ENCODE measurements at regions not wholly inside any gene's neighbourhood (a gene's known extent, or its start where the extent isn't known, plus 50 kb on each side); places are given as distances from the start of the nearest gene placed in this dataset.

DNA sequence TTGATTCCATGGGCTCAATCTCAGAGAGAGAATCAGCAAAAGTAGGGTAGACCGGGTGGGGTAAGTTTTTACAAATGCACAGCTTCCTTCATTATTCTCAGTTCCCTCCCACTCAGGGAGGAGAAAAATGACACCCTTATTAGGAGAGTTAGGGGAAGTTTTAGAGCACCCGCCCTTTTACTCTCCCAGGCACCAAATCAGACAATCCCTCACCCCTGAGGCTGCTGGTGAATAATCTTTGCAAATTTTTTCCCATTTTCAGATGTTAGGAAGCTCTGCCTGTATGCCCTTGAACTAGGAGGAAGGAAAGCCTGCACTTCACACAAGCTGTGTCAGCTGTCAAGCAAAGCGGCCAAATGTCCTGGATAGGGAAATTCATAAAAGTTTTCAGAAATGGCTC is 834.9 kb downstream of the GRID1 start:
- intact Hi-C loops (cut with DNase I, micrococcal nuclease): no loop called here
- H3K27me3 Mint-ChIP-seq: peaks cover 12% of the 10 kb centered on the region
- no peak for ATAC-seq (ENCODE audit: poor library complexity)
- TF ChIP-seq, protein P1, sequence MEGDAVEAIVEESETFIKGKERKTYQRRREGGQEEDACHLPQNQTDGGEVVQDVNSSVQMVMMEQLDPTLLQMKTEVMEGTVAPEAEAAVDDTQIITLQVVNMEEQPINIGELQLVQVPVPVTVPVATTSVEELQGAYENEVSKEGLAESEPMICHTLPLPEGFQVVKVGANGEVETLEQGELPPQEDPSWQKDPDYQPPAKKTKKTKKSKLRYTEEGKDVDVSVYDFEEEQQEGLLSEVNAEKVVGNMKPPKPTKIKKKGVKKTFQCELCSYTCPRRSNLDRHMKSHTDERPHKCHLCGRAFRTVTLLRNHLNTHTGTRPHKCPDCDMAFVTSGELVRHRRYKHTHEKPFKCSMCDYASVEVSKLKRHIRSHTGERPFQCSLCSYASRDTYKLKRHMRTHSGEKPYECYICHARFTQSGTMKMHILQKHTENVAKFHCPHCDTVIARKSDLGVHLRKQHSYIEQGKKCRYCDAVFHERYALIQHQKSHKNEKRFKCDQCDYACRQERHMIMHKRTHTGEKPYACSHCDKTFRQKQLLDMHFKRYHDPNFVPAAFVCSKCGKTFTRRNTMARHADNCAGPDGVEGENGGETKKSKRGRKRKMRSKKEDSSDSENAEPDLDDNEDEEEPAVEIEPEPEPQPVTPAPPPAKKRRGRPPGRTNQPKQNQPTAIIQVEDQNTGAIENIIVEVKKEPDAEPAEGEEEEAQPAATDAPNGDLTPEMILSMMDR (IDR thresholded peaks at IDR 0.05): no peak
- Histone ChIP-seq H3K4me1 (ENCODE audit: insufficient read depth, low read length) (no peaks in the 10 kb centered on the region), H3K36me3 (ENCODE audit: insufficient read depth, low read length) (no peaks in the 10 kb centered on the region), H3K27me3 (ENCODE audit: control insufficient read depth in 1 of 2, insufficient read depth in 2 of 2, low read length in 2 of 2) (no peaks in the 10 kb centered on the region), H3K9me3 (ENCODE audit: control insufficient read depth in 1 of 2, insufficient read depth in 1 of 2, low read length in 2 of 2) (no peaks in the 10 kb centered on the region), H3K4me3 (ENCODE audit: low read length) (no peak overlapping the region), H3K27ac (ENCODE audit: low read depth in 1 of 2, low read length in 2 of 2) (no peak overlapping the region)
- DNase-seq: no peak
- no peaks in the 10 kb centered on the region for H3K4me1 Mint-ChIP-seq (ENCODE audit: low read depth)
- CTCF ChIA-PET: no interaction called here
- no peaks in the 10 kb centered on the region for H3K9me3 Mint-ChIP-seq
- no peaks in the 10 kb centered on the region for H3K36me3 Mint-ChIP-seq (ENCODE audit: low read depth)
- POLR2A ChIA-PET: no interaction called here
- no peak overlapping the region for H3K27ac Mint-ChIP-seq
- H3K4me3 Mint-ChIP-seq: no peak overlapping the region

DNA sequence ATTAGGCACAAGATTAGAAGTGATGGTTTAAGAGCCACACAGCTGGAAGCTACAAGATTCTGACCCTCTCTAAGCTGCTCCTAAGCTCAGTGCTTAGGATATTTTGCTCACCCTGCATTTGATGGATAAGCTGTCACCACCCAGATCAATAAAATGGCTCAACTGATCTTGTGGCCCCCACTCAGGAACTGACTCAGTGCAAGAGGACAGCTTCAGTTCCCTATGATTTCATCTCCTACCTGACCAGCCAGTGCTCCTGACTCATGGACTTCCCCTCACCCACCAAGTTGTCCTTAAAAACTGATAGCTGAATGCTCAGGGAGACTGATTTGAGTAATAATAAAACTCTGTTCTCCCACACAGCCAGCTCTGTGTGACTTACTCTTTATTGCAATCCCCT is 833.8 kb downstream of the GRID1 start:
- Histone ChIP-seq H3K9me3 (ENCODE audit: control insufficient read depth in 1 of 2, insufficient read depth in 1 of 2, low read length in 2 of 2) (no peaks in the 10 kb centered on the region), H3K36me3 (ENCODE audit: insufficient read depth, low read length) (no peaks in the 10 kb centered on the region), H3K4me3 (ENCODE audit: low read length) (no peak overlapping the region), H3K27ac (ENCODE audit: low read depth in 1 of 2, low read length in 2 of 2) (no peak overlapping the region), H3K4me1 (ENCODE audit: insufficient read depth, low read length) (no peaks in the 10 kb centered on the region), H3K27me3 (ENCODE audit: control insufficient read depth in 1 of 2, insufficient read depth in 2 of 2, low read length in 2 of 2) (no peaks in the 10 kb centered on the region)
- DNase-seq (no peak), ATAC-seq (ENCODE audit: poor library complexity) (no peak)
- Mint-ChIP-seq H3K4me3 (no peak overlapping the region), H3K36me3 (ENCODE audit: low read depth) (no peaks in the 10 kb centered on the region), H3K4me1 (ENCODE audit: low read depth) (no peaks in the 10 kb centered on the region), H3K27me3 (peaks cover 12% of the 10 kb centered on the region), H3K9me3 (no peaks in the 10 kb centered on the region), H3K27ac (no peak overlapping the region)
- ChIA-PET POLR2A (no interaction called here), CTCF (no interaction called here)
- TF ChIP-seq, protein P1 (IDR thresholded peaks at IDR 0.05): no peak
- intact Hi-C loops (cut with DNase I, micrococcal nuclease): no loop called here

DNA sequence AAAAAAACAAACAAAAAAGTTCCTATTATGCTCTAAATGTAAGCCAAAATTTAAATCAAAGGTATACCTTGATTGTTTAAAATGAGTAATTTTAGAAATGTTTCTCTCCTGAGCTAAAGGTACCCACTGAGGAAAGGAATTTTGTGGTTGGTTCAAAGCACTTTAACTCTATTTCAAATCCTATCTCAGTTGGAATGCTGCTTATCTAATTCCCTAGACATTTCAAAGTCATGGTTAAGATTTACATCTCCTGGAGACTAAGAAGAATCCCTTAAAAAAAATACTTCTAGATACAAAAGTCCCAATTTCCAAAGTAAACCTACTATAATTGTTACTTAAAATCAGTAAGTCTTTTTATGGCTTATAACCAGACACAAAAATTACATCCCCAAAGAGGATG is 830.7 kb downstream of the GRID1 start:
- Mint-ChIP-seq H3K36me3 (ENCODE audit: low read depth) (no peaks in the 10 kb centered on the region), H3K27me3 (peaks cover 22% of the 10 kb centered on the region), H3K4me3 (no peak overlapping the region), H3K4me1 (ENCODE audit: low read depth) (no peaks in the 10 kb centered on the region), H3K27ac (no peak overlapping the region), H3K9me3 (no peaks in the 10 kb centered on the region)
- TF ChIP-seq, protein P1 (IDR thresholded peaks at IDR 0.05): no peak
- DNase-seq (no peak), ATAC-seq (ENCODE audit: poor library complexity) (no peak)
- POLR2A ChIA-PET: no interaction called here
- CTCF ChIA-PET: no interaction called here
- intact Hi-C loops (cut with DNase I, micrococcal nuclease): no loop called here
- Histone ChIP-seq H3K27ac (ENCODE audit: low read depth in 1 of 2, low read length in 2 of 2) (no peak overlapping the region), H3K27me3 (ENCODE audit: control insufficient read depth in 1 of 2, insufficient read depth in 2 of 2, low read length in 2 of 2) (no peaks in the 10 kb centered on the region), H3K9me3 (ENCODE audit: control insufficient read depth in 1 of 2, insufficient read depth in 1 of 2, low read length in 2 of 2) (no peaks in the 10 kb centered on the region), H3K36me3 (ENCODE audit: insufficient read depth, low read length) (no peaks in the 10 kb centered on the region), H3K4me1 (ENCODE audit: insufficient read depth, low read length) (no peaks in the 10 kb centered on the region), H3K4me3 (ENCODE audit: low read length) (no peak overlapping the region)
